ENCODE measurements at regions not wholly inside any gene's neighbourhood (a gene's known extent, or its start where the extent isn't known, plus 50 kb on each side); places are given as distances from the start of the nearest gene placed in this dataset.
A peak's percentile ranks its signal among the peaks of the same experiment; 100 is the strongest.

DNA sequence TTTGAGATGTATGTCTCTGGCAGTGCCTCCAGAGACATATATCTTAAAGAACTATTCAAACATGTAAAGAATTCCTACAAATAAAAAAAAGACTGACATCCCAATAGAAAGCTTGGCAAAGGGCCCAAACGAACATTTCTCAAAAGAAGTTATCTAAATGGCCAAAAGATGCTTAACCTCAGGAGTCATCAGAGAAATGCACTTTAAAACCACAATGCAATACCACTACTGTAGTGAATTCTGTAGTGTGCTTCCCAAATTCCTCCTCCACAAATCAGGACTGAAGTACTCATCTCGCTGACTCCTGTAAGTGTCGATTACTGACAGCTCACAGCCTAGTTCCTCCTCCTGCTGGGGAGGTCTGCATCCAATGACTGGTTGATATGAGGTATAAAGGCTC lies 129.0 kb upstream of the MAMLD1 start (continued):
- TF ChIP-seq ZNF318 (IDR thresholded peaks at IDR 0.05; ENCODE audit: borderline replicate concordance in 1 of 2, low read depth in 1 of 2), result no peak

DNA sequence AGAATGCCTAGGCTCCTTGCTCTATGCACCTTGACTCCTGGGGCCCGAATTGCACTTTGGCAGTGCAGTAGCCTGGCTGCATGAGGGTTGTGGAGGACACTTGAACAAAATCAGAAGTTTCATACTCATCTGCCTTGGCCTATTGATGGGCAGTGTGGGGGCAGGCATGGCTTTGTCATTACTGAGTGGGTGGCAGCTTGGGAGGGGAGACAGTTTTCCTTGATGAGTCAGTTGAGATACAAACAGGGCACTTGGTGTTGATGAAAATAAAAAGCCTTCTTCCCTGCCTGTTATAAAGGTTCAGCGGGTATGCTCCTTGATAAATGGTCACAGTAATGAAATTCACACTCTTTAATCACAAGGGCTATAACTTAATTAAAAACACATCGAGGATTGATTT lies 126.8 kb upstream of the MAMLD1 start:
- intact Hi-C loops (cut with micrococcal nuclease), result no loop called here
- Histone ChIP-seq H3K36me3 (ENCODE audit: control insufficient read depth, insufficient read depth, low read length) (no peaks in the 10 kb centered on the region), H3K27ac (ENCODE audit: extremely low read depth, low read depth, low read length) (no peak overlapping the region), H3K79me2 (ENCODE audit: control insufficient read depth, insufficient read depth, low read length) (no peaks in the 10 kb centered on the region), H3K4me3 (no peak overlapping the region), H3K9me1 (ENCODE audit: control insufficient read depth, insufficient read depth, low read length) (no peaks in the 10 kb centered on the region), H2AFZ (ENCODE audit: low read depth, low read length) (no peak overlapping the region), H3K9ac (ENCODE audit: insufficient read depth in 1 of 2, low read depth in 2 of 2, low read length in 2 of 2) (no peak overlapping the region), H3K4me1 (replicated peaks in 1 of 2; ENCODE audit: control insufficient read depth in 2 of 2, insufficient read depth in 2 of 2, low read length in 2 of 2) (no peaks in the 10 kb centered on the region), H3K4me2 (ENCODE audit: insufficient read depth, low read length) (no peak overlapping the region), H4K20me1 (replicated peaks; ENCODE audit: control insufficient read depth, insufficient read depth, low read length) (no peaks in the 10 kb centered on the region), H3K9me3 (replicated peaks; ENCODE audit: control insufficient read depth, insufficient read depth, low read depth, low read length) (no peaks in the 10 kb centered on the region), H3K27me3 (ENCODE audit: control insufficient read depth in 2 of 2, insufficient read depth in 2 of 2, low read length in 2 of 2) (no peaks in the 10 kb centered on the region; a peak in 1 of 5 replicates)
- ChIA-PET POLR2A (no interaction called here), CTCF (ENCODE audit: low intra/inter-chr PET ratio) (no interaction called here)
- TF ChIP-seq ZNF699 (CRISPR knock-in tag; IDR thresholded peaks at IDR 0.05; ENCODE audit: insufficient replicate concordance) (no peak), EGR1 (conservative IDR thresholded peaks at IDR 0.05) (peak; percentile 45)
- DNase-seq (ENCODE audit: extremely low read depth in 1 of 4, low spot score in 3 of 4) (no peak), FAIRE-seq (no peak), ATAC-seq (no peak)
- no TSS peak for BruUV-seq (replicated peaks)
- 0% methylated on average over 3 of the region's 3 CpGs for WGBS (ENCODE audit: insufficient coverage, low coverage, missing lambda C conversion rate)
- in situ Hi-C loops (cut with MboI), result no loop called here

All from K562 (cell line).